IMR-90 (cell line): ENCODE measurements at regions not wholly inside any gene's neighbourhood (a gene's known extent, or its start where the extent isn't known, plus 50 kb on each side); places are given as distances from the start of the nearest gene placed in this dataset.

ENCODE experiments used
- BHLHE40 ChIP-seq: fragments of 150-350 bp; IDR thresholded peaks from 2 replicates; pipeline ENCODE4 v1.6.1; 2016; ENCODE audit warnings: mild to moderate bottlenecking, low read depth, low read length
- CEBPB ChIP-seq: IDR thresholded peaks from 2 replicates; pipeline ENCODE4 v1.6.1; 2012; ENCODE audit warnings: low read depth, low read length, improper control_type of control experiment
- CTCF ChIP-seq: conservative IDR thresholded peaks from 2 replicates; pipeline ENCODE4 v1.5.1; 2012; ENCODE audit warnings: mild to moderate bottlenecking, low read depth, low read length, improper control_type of control experiment
- MAZ ChIP-seq: IDR thresholded peaks from 2 replicates; pipeline ENCODE4 v1.6.1; 2012; ENCODE audit warnings: low read depth, mild to moderate bottlenecking, low read length, improper control_type of control experiment, moderate library complexity, borderline replicate concordance
- POLR2A ChIP-seq: IDR thresholded peaks from 2 replicates; pipeline ENCODE4 v1.6.1; 2012; ENCODE audit warnings: mild to moderate bottlenecking, low read depth, low read length
- RFX5 ChIP-seq: IDR thresholded peaks from 2 replicates; pipeline ENCODE4 v1.8.0; 2012; ENCODE audit warnings: low read depth, mild to moderate bottlenecking, low read length, moderate library complexity
- USF2 ChIP-seq: fragments of 150-350 bp; IDR thresholded peaks from 2 replicates; pipeline ENCODE4 v1.6.1; 2017; ENCODE audit warnings: mild to moderate bottlenecking, antibody characterized with exemption, low read length, low read depth

- TF ChIP-seq MAZ, result no peak
- TF ChIP-seq CTCF, result no peak
- no peak for TF ChIP-seq RFX5
- TF ChIP-seq CEBPB, result no peak
- no peak for TF ChIP-seq USF2
- no peak for TF ChIP-seq BHLHE40
- no peak for TF ChIP-seq POLR2A
These were observed 278.1 kb upstream of the CAMK1G start for GRCh38 chr1:209305221-209305954.
